ENCODE measurements at regions not wholly inside any gene's neighbourhood (a gene's known extent, or its start where the extent isn't known, plus 50 kb on each side); places are given as distances from the start of the nearest gene placed in this dataset.

DNA sequence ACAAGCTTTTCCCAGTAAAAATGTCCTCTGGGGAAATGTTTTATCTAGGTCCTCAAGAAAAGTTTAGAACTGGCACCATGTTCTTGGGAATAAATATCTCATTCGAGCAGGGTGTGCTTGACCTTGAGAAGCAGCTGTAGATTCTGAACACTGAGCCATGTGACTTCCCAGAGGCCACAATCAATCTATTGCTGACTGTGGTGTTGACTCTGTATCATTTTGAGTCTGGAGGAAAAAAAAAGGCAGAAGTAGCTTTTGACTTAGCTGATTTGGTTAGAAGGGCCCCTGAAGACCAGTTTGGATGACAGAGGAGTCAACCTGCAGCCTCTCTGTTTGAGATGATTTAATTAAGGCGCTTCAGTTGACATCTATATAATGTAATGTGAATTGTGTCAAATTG, 592.4 kb upstream of the SEL1L start:
- TF ChIP-seq, protein P1, sequence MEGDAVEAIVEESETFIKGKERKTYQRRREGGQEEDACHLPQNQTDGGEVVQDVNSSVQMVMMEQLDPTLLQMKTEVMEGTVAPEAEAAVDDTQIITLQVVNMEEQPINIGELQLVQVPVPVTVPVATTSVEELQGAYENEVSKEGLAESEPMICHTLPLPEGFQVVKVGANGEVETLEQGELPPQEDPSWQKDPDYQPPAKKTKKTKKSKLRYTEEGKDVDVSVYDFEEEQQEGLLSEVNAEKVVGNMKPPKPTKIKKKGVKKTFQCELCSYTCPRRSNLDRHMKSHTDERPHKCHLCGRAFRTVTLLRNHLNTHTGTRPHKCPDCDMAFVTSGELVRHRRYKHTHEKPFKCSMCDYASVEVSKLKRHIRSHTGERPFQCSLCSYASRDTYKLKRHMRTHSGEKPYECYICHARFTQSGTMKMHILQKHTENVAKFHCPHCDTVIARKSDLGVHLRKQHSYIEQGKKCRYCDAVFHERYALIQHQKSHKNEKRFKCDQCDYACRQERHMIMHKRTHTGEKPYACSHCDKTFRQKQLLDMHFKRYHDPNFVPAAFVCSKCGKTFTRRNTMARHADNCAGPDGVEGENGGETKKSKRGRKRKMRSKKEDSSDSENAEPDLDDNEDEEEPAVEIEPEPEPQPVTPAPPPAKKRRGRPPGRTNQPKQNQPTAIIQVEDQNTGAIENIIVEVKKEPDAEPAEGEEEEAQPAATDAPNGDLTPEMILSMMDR (IDR thresholded peaks at IDR 0.05; ENCODE audit: insufficient read depth, low read length, poor library complexity, severe bottlenecking), result no peak
- Histone ChIP-seq H3K4me3 (replicated peaks; ENCODE audit: low read depth, low read length) (no peak overlapping the region), H3K36me3 (ENCODE audit: control insufficient read depth, insufficient read depth, low read length) (no peaks in the 10 kb centered on the region), H3K27me3 (replicated peaks; ENCODE audit: control insufficient read depth, insufficient read depth, low read length) (no peaks in the 10 kb centered on the region)
- no peak for DNase-seq (ENCODE audit: extremely low read depth, insufficient read length)

DNA sequence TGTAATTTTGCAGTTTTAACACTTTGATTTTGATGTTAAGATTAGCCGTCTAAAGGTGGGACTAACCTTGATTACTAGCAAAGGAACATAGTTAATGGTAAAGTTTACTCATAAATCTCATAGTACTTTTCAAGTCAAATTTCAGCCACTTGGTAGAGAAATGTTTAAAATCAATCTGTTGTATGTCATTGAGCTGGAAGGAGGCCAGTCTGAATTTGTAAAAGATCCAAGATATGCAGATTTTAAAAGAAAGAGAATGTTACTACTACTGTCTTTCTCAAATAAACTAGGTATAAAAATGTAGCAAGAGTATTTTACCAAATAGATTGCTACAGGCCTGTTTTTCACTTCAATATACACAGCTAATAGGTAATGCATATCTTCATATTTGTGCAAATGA, 600.8 kb upstream of the SEL1L start:
- no peak for DNase-seq (ENCODE audit: extremely low read depth, insufficient read length)
- TF ChIP-seq, protein P1 (IDR thresholded peaks at IDR 0.05; ENCODE audit: insufficient read depth, low read length, poor library complexity, severe bottlenecking), result no peak
- H3K27me3 ChIP-seq (replicated peaks; ENCODE audit: control insufficient read depth, insufficient read depth, low read length), result no peaks in the 10 kb centered on the region
- no peak overlapping the region for H3K4me3 ChIP-seq (replicated peaks; ENCODE audit: low read depth, low read length)
- H3K36me3 ChIP-seq (ENCODE audit: control insufficient read depth, insufficient read depth, low read length), result no peaks in the 10 kb centered on the region

GRCh38 chr14:82138431-82138830, 604.8 kb upstream of the SEL1L start:
- Histone ChIP-seq H3K36me3 (ENCODE audit: control insufficient read depth, insufficient read depth, low read length) (no peaks in the 10 kb centered on the region), H3K4me3 (replicated peaks; ENCODE audit: low read depth, low read length) (no peak overlapping the region), H3K27me3 (replicated peaks; ENCODE audit: control insufficient read depth, insufficient read depth, low read length) (no peaks in the 10 kb centered on the region)
- TF ChIP-seq, protein P1 (IDR thresholded peaks at IDR 0.05; ENCODE audit: insufficient read depth, low read length, poor library complexity, severe bottlenecking), result no peak
- DNase-seq (ENCODE audit: extremely low read depth, insufficient read length), result no peak

DNA sequence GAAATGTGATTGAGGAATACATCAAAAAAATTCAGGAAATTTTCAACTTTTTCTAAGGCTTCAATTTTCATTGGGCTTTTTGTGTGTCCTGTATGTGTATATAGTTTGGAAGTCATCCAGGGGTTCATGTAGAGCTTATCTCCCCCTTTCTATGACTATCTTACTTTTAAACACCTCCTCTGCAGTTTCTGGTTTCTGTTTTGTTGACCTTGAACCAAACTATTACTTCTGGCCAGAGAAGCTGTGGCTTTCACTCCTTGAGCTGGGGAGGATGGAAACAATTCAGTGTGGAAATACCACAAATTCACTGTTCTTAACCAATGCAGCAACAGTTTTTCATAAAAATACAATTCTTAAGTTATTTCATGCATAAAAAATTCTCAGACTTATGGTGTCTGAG, 613.2 kb upstream of the SEL1L start:
- DNase-seq (ENCODE audit: extremely low read depth, insufficient read length), result no peak
- no peaks in the 10 kb centered on the region for H3K36me3 ChIP-seq (ENCODE audit: control insufficient read depth, insufficient read depth, low read length)
- H3K4me3 ChIP-seq (replicated peaks; ENCODE audit: low read depth, low read length), result no peak overlapping the region
- H3K27me3 ChIP-seq (replicated peaks; ENCODE audit: control insufficient read depth, insufficient read depth, low read length), result no peaks in the 10 kb centered on the region
- TF ChIP-seq, protein P1 (IDR thresholded peaks at IDR 0.05; ENCODE audit: insufficient read depth, low read length, poor library complexity, severe bottlenecking), result no peak

- no peak overlapping the region for H3K4me3 ChIP-seq (replicated peaks; ENCODE audit: low read depth, low read length)
- no peaks in the 10 kb centered on the region for H3K36me3 ChIP-seq (ENCODE audit: control insufficient read depth, insufficient read depth, low read length)
- TF ChIP-seq, protein P1 (IDR thresholded peaks at IDR 0.05; ENCODE audit: insufficient read depth, low read length, poor library complexity, severe bottlenecking), result no peak
- no peaks in the 10 kb centered on the region for H3K27me3 ChIP-seq (replicated peaks; ENCODE audit: control insufficient read depth, insufficient read depth, low read length)
- no peak for DNase-seq (ENCODE audit: extremely low read depth, insufficient read length)
Observed at GRCh38 chr14:82153689-82154088, 620.0 kb upstream of the SEL1L start.

GRCh38 chr14:82159624-82160023, 626.0 kb upstream of the SEL1L start:
- TF ChIP-seq, protein P1 (IDR thresholded peaks at IDR 0.05; ENCODE audit: insufficient read depth, low read length, poor library complexity, severe bottlenecking), result no peak

More at GRCh38 chr14:82159624-82160023, 626.0 kb upstream of the SEL1L start:
- Histone ChIP-seq H3K4me3 (replicated peaks; ENCODE audit: low read depth, low read length) (no peak overlapping the region), H3K36me3 (ENCODE audit: control insufficient read depth, insufficient read depth, low read length) (no peaks in the 10 kb centered on the region), H3K27me3 (replicated peaks; ENCODE audit: control insufficient read depth, insufficient read depth, low read length) (no peaks in the 10 kb centered on the region)
- DNase-seq (ENCODE audit: extremely low read depth, insufficient read length), result no peak
